Motor neuron (in vitro differentiated cells): ENCODE measurements at regions not wholly inside any gene's neighbourhood (a gene's known extent, or its start where the extent isn't known, plus 50 kb on each side); places are given as distances from the start of the nearest gene placed in this dataset.
"Not testable (repeated sequence)": the region's sequence is repeated elsewhere in the genome, so short reads cannot be mapped to it uniquely, and the experiment has no call there.

Experiments used
- ATAC-seq, 8 experiments: fragments of 200-7000 bp; cut with Tn5 transposase; replicated peaks in 6 of 8; 2 replicates each; pipeline ENCODE4 v1.8.0; 2021; ENCODE audit warnings: mild to moderate bottlenecking in 8 of 8, moderate library complexity in 8 of 8
- H3K27ac ChIP-seq, 2 donors: fragments of 250-450 bp; sonication (Bioruptor Pico); 2 replicates each; pipeline ENCODE4 v1.9.0; 2021; ENCODE audit warnings: antibody characterized with exemption in 2 of 2, mild to moderate bottlenecking in 2 of 2, moderate library complexity in 1 of 2
- H3K4me1 ChIP-seq, 2 donors: fragments of 250-450 bp; sonication (Bioruptor Pico); replicated peaks in 1 of 2; 2 replicates each; pipeline ENCODE4 v1.6.1; 2021; ENCODE audit warnings: antibody characterized with exemption in 2 of 2, mild to moderate bottlenecking in 2 of 2, moderate library complexity in 1 of 2
- H3K4me3 ChIP-seq, 5 donors: fragments of 250-450 bp; sonication (Bioruptor Pico); 2 replicates each; pipeline ENCODE4 v1.9.0; 2021; ENCODE audit warnings: antibody characterized with exemption in 5 of 5, mild to moderate bottlenecking in 5 of 5, moderate library complexity in 4 of 5
- WGBS, 10 experiments: fragments of 450-650 bp; shearing (Covaris generic); methylation state at CpG; one replicate each; pipeline ENCODE4 v1.0.0; 2022; 5-methylcytosine and 5-hydroxymethylcytosine counted together
- in situ Hi-C, 9 experiments: fragments of 400-800 bp; cut with MboI; loops; one replicate each; pipeline ENCODE4 v1.15.0; 2021; ENCODE audit warnings: low sequenced_read_pairs in 9 of 9, low pct_unique_long_range_greater_than_20kb in 2 of 9; ENCODE audit not compliant: unreplicated experiment in 9 of 9

DNA sequence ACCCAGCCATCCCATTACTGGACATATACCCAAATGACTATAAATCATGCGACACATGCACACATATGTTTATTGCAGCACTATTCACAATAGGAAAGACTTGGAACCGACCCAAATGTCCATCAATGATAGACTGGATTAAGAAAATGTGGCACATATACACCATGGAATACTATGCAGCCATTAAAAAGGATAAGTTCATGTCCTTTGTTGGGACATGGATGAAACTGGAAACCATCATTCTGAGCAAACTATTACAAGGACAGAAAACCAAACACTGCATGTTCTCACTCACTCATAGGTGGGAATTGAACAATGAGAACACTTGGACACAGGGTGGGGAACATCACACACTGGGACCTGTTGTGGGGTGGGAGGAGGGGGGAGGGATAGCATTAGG is 586.5 kb upstream of the CAMK1G start:
- in situ Hi-C loops, H3K27ac ChIP-seq, H3K4me3 ChIP-seq, ATAC-seq, H3K4me1 ChIP-seq: not testable (repeated sequence)
- 20 to 50% methylated on average over 1 to 2 of the region's 2 CpGs; no CpG with 5 or more reads in 8 of the 10 experiments for WGBS, 10 experiments

- no peak for ATAC-seq
- in situ Hi-C loops = no loop called here
- H3K27ac ChIP-seq = no peak overlapping the region
- WGBS, 10 experiments = 0 to 100% (median 82%) methylated on average over 1 to 2 of the region's 2 CpGs
- H3K4me3 ChIP-seq = no peak overlapping the region
- H3K4me1 ChIP-seq = no peaks in the 10 kb centered on the region
These were observed 585.7 kb upstream of the CAMK1G start for GRCh38 chr1:208997726-208998312.

DNA sequence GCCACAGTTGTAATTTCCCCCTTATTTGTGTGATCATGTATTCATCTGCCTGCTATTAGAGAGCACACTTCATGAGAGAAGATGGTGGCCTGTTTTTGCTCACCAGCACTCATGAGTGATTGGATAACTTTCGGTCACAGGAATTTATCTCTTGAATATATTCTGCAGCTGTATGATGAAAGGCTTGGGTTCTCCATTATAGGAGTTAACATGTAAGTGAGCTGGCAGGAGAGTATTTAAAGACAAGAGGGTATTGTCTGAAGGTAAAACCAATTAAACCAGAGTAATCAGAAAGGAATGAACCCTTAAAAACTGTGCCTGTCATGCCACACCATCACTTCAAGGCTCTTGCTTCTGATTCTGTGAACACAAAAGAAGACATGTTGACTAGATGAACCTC is 574.9 kb upstream of the CAMK1G start:
- ATAC-seq = no peak
- WGBS, 10 experiments = 40 to 100% (median 89%) methylated on average over 1 of the region's 1 CpG; no CpG with 5 or more reads in 3 of the 10 experiments

GRCh38 chr1:209010475-209011230 is 572.9 kb upstream of the CAMK1G start:
- 7 to 92% (median 77%) methylated on average over 2 to 6 of the region's 6 CpGs; no CpG with 5 or more reads in 1 of the 10 experiments for WGBS, 10 experiments
- peak in 1 of 8 experiments; percentile 92 for ATAC-seq
- in situ Hi-C loops = no loop called here

More for the DNA sequence above, 574.9 kb upstream of the CAMK1G start:
- Histone ChIP-seq H3K4me1 (peaks cover 4 to 12% of the 10 kb centered on the region in 2 donors), H3K27ac (no peak overlapping the region), H3K4me3 (no peak overlapping the region)
- in situ Hi-C loops = no loop called here

DNA sequence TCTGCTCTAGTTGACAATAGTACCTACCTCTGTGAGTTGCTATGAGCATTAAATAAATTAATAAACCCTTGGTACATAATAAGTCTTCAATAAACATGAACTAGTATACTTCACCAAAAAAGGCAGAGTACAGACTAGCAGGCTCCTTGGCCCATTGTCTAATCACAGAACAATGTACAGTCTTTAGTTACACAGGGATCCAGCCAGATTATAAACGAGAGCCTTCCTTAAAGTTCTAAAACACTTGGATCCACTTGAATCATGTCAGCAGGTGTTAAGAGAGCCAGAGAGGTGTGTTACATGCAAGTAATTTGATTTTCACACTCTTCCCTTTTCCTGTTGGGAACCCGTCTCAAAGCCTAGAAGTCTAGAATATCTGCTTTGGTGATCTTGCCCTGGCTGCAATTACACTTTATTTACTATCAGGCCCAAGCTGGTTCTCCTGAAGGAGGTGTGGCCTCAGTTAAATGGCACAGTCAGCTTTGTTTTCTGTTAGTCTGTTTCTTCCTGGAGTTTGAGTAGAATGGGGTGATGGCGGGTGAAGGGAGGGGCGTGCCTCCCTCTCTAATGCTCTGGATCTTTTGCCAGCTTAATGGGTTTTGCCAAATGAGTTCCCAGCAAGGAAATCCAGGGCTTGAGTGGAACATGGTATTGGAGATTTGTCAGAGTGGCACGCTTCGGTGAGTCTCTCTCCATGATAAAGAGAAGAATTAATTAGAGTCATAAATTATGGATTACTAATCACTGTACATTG is 570.9 kb upstream of the CAMK1G start:
- no peak overlapping the region for H3K4me3 ChIP-seq
- peaks cover 4 to 12% of the 10 kb centered on the region in 2 donors for H3K4me1 ChIP-seq
- H3K27ac ChIP-seq = no peak overlapping the region
- in situ Hi-C loops = no loop called here
- 40 to 100% (median 86%) methylated on average over 1 to 5 of the region's 6 CpGs; no CpG with 5 or more reads in 1 of the 10 experiments for WGBS, 10 experiments
- no peak for ATAC-seq

More at GRCh38 chr1:209010475-209011230, 572.9 kb upstream of the CAMK1G start:
- Histone ChIP-seq H3K27ac (no peak overlapping the region), H3K4me1 (peaks cover 4 to 12% of the 10 kb centered on the region in 2 donors), H3K4me3 (no peak overlapping the region)

DNA sequence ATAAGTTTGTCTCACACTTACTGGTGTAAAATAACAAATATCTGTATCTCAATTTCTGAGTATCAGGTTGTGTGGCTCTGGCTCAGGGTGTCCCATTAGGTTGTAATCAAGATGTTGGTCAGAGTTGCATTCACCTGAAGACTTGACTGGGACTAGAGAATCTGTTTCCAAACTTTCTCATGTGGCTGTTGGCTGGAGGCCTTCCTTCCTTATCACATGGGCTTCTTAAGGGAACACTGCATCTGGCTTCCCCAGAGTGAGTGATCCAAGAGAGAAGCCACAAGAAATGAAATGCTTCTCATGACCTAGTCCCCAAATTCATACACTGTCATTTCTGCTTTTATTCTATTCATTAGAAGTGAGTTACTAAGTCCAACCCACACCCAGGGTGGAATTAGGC is 568.4 kb upstream of the CAMK1G start:
- no peak for ATAC-seq
- Histone ChIP-seq H3K4me1 (peaks cover 4 to 12% of the 10 kb centered on the region in 2 donors), H3K27ac (no peak overlapping the region), H3K4me3 (no peak overlapping the region)
- in situ Hi-C loops = no loop called here

- in situ Hi-C loops = no loop called here
- no peak for ATAC-seq
- Histone ChIP-seq H3K27ac (no peak overlapping the region), H3K4me3 (no peak overlapping the region), H3K4me1 (peaks cover 0 to 5% of the 10 kb centered on the region in 2 donors)
These were observed 561.9 kb upstream of the CAMK1G start for GRCh38 chr1:209021622-209022021.

GRCh38 chr1:209023790-209024189 is 559.7 kb upstream of the CAMK1G start:
- Histone ChIP-seq H3K4me3 (no peak overlapping the region), H3K27ac (no peak overlapping the region), H3K4me1 (peaks cover 0 to 5% of the 10 kb centered on the region in 2 donors)
- in situ Hi-C loops = no loop called here
- ATAC-seq = peak in 1 of 8 experiments; percentile 38
- WGBS, 10 experiments = 0 to 100% (median 50%) methylated on average over 1 to 2 of the region's 2 CpGs; no CpG with 5 or more reads in 1 of the 10 experiments

GRCh38 chr1:209029737-209030136 is 553.8 kb upstream of the CAMK1G start:
- peak in 3 of 8 experiments; percentile 28 to 74 (median 55) for ATAC-seq
- in situ Hi-C loops = loop anchor here in 1 of 9 experiments (25.0 kb wide), 1 partner anchor 392 kb away; no protein-coding TSS in a partner anchor
- H3K4me3 ChIP-seq = no peak overlapping the region
- H3K27ac ChIP-seq = no peak overlapping the region
- 63 to 100% (median 80%) methylated on average over 1 of the region's 1 CpG; no CpG with 5 or more reads in 1 of the 10 experiments for WGBS, 10 experiments
- H3K4me1 ChIP-seq = peaks cover 0 to 3% of the 10 kb centered on the region in 2 donors

DNA sequence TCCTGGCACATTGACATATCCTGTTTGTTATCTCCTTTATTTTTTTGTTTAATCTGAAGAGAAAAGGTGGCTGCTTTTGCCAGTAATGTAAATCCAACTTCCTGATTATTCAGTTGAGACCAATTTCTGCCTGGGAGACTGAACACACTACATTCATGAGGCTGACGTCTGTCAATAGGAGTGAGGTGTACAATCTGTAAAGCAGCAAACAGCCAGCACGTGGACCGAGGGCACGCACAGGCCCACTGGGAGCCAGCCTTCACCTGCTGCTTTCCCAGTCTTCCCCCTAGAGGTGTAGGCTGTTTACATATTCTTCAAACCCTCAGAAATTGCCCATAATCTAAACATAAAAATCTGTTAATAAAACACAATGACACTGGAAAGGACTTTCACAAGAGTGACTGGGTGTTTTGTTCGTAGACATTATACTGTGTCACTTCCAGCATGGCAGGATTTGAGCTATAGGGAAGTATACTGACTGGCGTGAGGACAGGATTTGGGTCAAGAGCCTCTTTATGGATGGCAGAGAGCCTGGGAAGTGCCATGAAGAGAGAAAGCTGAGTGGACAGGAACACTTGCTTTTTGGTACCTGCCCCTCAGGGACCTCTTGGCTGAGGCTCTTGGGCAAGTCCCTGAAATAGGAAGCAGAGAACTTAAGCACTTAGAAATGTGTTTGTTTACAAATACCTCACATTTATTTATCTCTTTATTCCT is 552.9 kb upstream of the CAMK1G start:
- 0 to 95% (median 82%) methylated on average over 1 to 6 of the region's 6 CpGs; no CpG with 5 or more reads in 2 of the 10 experiments for WGBS, 10 experiments
- in situ Hi-C loops = loop anchor here in 1 of 9 experiments (25.0 kb wide), 1 partner anchor 393 kb away; no protein-coding TSS in a partner anchor
- no peak overlapping the region for H3K4me3 ChIP-seq
- peak in 1 of 8 experiments; percentile 65 for ATAC-seq
- H3K4me1 ChIP-seq = peaks cover 0 to 3% of the 10 kb centered on the region in 2 donors
- H3K27ac ChIP-seq = no peak overlapping the region

DNA sequence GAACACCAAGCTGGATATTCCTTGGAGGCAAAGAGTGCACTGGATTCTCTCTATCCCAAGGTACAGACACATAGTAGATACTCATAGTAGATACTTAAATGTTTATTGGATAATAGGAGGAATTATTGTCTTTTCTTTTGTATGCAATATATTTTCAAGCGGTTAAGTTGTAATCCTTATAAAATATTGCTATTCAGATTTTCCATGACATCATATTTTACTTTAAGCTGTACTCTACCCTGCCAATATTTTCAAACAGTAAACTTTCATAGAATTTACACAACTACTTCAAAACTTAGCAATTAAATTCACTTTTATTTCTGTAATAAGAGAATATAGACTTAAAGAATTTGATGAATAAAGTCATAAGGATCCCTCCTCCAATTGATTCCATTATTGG is 546.5 kb upstream of the CAMK1G start:
- ATAC-seq = no peak
- in situ Hi-C loops = loop anchor here in 1 of 9 experiments (25.0 kb wide), 1 partner anchor 400 kb away; no protein-coding TSS in a partner anchor
- Histone ChIP-seq H3K4me1 (peaks cover 0 to 10% of the 10 kb centered on the region in 2 donors), H3K27ac (no peak overlapping the region), H3K4me3 (no peak overlapping the region)
- WGBS, 10 experiments = 22 to 100% (median 86%) methylated on average over 1 of the region's 1 CpG

DNA sequence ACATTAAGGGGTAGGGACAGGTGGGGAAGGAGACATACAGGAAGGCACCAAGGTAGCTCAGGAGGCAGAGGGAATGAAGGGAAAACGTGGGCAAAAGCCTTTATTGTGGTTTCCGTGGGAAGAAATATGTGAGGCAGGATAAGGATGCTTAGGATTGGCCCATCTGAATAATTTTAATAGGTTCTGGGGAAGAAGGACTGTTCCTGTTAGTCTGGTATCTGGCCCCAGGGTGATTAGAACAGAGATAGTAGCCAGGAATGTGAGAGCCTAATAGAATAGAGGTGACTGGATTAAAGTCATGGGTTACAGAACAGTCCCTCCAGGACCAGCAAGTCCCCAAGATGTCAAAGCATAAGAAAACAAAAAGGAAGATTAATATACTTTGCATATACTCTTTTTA is 545.2 kb upstream of the CAMK1G start:
- WGBS, 10 experiments = 50 to 81% (median 62%) methylated on average over 2 of the region's 2 CpGs; no CpG with 5 or more reads in 4 of the 10 experiments
- Histone ChIP-seq H3K27ac (no peak overlapping the region), H3K4me1 (peaks cover 0 to 10% of the 10 kb centered on the region in 2 donors), H3K4me3 (no peak overlapping the region)
- ATAC-seq = no peak
- in situ Hi-C loops = loop anchor here in 1 of 9 experiments (25.0 kb wide), 1 partner anchor 401 kb away; no protein-coding TSS in a partner anchor
